ENCODE measurements at regions not wholly inside any gene's neighbourhood (a gene's known extent, or its start where the extent isn't known, plus 50 kb on each side); places are given as distances from the start of the nearest gene placed in this dataset.

DNA sequence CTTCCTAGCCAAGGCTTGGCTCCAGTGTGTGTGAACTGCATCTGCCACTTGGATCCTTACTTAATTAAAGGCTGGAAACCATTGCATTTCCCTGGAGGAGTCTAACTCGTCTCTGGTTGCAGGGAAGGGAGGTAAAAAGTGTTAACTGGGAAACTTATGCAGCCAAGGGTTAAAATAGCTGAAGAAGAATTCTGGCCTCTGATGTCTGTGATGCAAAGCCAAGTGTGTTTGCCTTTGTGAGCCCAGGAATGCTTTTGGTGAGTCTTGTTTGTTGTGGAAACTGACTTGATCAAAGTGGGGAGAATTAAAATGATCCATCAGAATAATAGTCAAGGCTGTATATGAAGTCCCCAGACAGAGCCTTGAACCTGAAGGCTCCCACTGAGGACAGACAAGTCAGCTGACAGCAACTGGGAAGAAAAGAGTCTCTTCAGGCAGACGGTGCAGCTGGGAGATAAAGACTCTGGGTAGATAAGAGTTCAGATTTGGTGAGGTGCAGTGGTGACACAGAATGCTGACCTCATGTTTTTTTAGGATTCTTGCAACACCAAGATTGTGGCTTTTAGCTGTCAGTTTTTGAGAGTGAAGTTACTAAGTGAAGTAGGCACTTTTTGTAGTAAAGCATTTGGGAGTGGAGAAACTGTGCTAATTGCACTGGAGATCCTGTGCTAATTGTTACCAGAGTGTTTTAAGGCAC, 59.5 kb upstream of the WLS start (continued):
- TF ChIP-seq SP1 (CRISPR knock-in tag; IDR thresholded peaks at IDR 0.05) = no peak
- TF ChIP-seq PML (IDR thresholded peaks at IDR 0.05; ENCODE audit: low read length) = peak; percentile 68; the same call in 1 of the 2 replicates
- 0 out of 2 replicates have a peak, but pooled peaks have one; percentile 43 for TF ChIP-seq SMAD3 (CRISPR knock-in tag; conservative IDR thresholded peaks at IDR 0.05)
- TF ChIP-seq, protein P1, sequence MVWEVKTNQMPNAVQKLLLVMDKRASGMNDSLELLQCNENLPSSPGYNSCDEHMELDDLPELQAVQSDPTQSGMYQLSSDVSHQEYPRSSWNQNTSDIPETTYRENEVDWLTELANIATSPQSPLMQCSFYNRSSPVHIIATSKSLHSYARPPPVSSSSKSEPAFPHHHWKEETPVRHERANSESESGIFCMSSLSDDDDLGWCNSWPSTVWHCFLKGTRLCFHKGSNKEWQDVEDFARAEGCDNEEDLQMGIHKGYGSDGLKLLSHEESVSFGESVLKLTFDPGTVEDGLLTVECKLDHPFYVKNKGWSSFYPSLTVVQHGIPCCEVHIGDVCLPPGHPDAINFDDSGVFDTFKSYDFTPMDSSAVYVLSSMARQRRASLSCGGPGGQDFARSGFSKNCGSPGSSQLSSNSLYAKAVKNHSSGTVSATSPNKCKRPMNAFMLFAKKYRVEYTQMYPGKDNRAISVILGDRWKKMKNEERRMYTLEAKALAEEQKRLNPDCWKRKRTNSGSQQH (CRISPR knock-in tag; IDR thresholded peaks at IDR 0.05) = no peak
- peak; percentile 68 to 99; a peak in 3 of 4 replicates for TF ChIP-seq RCOR1 (IDR thresholded peaks at IDR 0.05; ENCODE audit: borderline replicate concordance in 1 of 2, low read depth in 2 of 2, low read length in 2 of 2)
- TF ChIP-seq, protein P2, sequence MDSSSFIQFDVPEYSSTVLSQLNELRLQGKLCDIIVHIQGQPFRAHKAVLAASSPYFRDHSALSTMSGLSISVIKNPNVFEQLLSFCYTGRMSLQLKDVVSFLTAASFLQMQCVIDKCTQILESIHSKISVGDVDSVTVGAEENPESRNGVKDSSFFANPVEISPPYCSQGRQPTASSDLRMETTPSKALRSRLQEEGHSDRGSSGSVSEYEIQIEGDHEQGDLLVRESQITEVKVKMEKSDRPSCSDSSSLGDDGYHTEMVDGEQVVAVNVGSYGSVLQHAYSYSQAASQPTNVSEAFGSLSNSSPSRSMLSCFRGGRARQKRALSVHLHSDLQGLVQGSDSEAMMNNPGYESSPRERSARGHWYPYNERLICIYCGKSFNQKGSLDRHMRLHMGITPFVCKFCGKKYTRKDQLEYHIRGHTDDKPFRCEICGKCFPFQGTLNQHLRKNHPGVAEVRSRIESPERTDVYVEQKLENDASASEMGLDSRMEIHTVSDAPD (CRISPR knock-in tag; IDR thresholded peaks at IDR 0.05) = no peak
- TF ChIP-seq ZNF316 (IDR thresholded peaks at IDR 0.05) = peak; percentile 98
- TF ChIP-seq, protein P3, sequence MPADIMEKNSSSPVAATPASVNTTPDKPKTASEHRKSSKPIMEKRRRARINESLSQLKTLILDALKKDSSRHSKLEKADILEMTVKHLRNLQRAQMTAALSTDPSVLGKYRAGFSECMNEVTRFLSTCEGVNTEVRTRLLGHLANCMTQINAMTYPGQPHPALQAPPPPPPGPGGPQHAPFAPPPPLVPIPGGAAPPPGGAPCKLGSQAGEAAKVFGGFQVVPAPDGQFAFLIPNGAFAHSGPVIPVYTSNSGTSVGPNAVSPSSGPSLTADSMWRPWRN (IDR thresholded peaks at IDR 0.05; ENCODE audit: low read depth) = peak; percentile 72
- peak; percentile 36 to 70; a peak in 2 of 4 replicates for TF ChIP-seq TRIM24 (IDR thresholded peaks at IDR 0.05)
- no peak for TF ChIP-seq PHF21A (IDR thresholded peaks at IDR 0.05; ENCODE audit: borderline replicate concordance, low read depth)
- no peak for TF ChIP-seq PCBP1 (IDR thresholded peaks at IDR 0.05; ENCODE audit: low read depth, low read length, poor library complexity, severe bottlenecking)
- peak; percentile 31; the same call in 1 of the 2 replicates for TF ChIP-seq LEF1 (IDR thresholded peaks at IDR 0.05)
- TF ChIP-seq HDAC2 (IDR thresholded peaks at IDR 0.05) = peak; percentile 89; the same call in 1 of the 2 replicates
- TF ChIP-seq, protein P4, sequence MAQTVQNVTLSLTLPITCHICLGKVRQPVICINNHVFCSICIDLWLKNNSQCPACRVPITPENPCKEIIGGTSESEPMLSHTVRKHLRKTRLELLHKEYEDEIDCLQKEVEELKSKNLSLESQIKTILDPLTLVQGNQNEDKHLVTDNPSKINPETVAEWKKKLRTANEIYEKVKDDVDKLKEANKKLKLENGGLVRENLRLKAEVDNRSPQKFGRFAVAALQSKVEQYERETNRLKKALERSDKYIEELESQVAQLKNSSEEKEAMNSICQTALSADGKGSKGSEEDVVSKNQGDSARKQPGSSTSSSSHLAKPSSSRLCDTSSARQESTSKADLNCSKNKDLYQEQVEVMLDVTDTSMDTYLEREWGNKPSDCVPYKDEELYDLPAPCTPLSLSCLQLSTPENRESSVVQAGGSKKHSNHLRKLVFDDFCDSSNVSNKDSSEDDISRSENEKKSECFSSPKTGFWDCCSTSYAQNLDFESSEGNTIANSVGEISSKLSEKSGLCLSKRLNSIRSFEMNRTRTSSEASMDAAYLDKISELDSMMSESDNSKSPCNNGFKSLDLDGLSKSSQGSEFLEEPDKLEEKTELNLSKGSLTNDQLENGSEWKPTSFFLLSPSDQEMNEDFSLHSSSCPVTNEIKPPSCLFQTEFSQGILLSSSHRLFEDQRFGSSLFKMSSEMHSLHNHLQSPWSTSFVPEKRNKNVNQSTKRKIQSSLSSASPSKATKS (CRISPR knock-in tag; IDR thresholded peaks at IDR 0.05) = no peak
- peak; percentile 94 for TF ChIP-seq CEBPB (tag; IDR thresholded peaks at IDR 0.05)
- TF ChIP-seq, protein P5, sequence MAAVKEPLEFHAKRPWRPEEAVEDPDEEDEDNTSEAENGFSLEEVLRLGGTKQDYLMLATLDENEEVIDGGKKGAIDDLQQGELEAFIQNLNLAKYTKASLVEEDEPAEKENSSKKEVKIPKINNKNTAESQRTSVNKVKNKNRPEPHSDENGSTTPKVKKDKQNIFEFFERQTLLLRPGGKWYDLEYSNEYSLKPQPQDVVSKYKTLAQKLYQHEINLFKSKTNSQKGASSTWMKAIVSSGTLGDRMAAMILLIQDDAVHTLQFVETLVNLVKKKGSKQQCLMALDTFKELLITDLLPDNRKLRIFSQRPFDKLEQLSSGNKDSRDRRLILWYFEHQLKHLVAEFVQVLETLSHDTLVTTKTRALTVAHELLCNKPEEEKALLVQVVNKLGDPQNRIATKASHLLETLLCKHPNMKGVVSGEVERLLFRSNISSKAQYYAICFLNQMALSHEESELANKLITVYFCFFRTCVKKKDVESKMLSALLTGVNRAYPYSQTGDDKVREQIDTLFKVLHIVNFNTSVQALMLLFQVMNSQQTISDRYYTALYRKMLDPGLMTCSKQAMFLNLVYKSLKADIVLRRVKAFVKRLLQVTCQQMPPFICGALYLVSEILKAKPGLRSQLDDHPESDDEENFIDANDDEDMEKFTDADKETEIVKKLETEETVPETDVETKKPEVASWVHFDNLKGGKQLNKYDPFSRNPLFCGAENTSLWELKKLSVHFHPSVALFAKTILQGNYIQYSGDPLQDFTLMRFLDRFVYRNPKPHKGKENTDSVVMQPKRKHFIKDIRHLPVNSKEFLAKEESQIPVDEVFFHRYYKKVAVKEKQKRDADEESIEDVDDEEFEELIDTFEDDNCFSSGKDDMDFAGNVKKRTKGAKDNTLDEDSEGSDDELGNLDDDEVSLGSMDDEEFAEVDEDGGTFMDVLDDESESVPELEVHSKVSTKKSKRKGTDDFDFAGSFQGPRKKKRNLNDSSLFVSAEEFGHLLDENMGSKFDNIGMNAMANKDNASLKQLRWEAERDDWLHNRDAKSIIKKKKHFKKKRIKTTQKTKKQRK (IDR thresholded peaks at IDR 0.05; ENCODE audit: borderline replicate concordance, low read depth, low read length) = no peak
- TF ChIP-seq ZNF232 (CRISPR knock-in tag; IDR thresholded peaks at IDR 0.05) = no peak
- TF ChIP-seq ZNF175 (CRISPR knock-in tag; IDR thresholded peaks at IDR 0.05; ENCODE audit: low read depth) = 0 out of 2 replicates have a peak, but pooled peaks have one; percentile 34
